Keratinocyte (primary cell): ENCODE measurements at regions not wholly inside any gene's neighbourhood (a gene's known extent, or its start where the extent isn't known, plus 50 kb on each side); places are given as distances from the start of the nearest gene placed in this dataset.

ENCODE experiments used
- EZH2 ChIP-seq: IDR thresholded peaks from one replicate; pipeline ENCODE4 v1.6.1; 2012; ENCODE audit warnings: inconsistent platforms, mild to moderate bottlenecking, low read length, moderate library complexity
- TF ChIP-seq, protein P1 (sequence below), 3 experiments: IDR thresholded peaks in 1 of 3; conservative IDR thresholded peaks in 1 of 3; optimal IDR thresholded peaks in 1 of 3; 2 replicates in 2 of 3; 3 replicates in 1 of 3; pipeline versions ENCODE3 to v1.5.1; 2011; ENCODE audit warnings: low read length in 3 of 3, mild to moderate bottlenecking in 3 of 3, moderate library complexity in 2 of 3, control low read depth in 1 of 3, inconsistent platforms in 1 of 3; ENCODE audit not compliant: insufficient read depth in 2 of 3; ENCODE audit errors: extremely low read depth in 1 of 3

DNA sequence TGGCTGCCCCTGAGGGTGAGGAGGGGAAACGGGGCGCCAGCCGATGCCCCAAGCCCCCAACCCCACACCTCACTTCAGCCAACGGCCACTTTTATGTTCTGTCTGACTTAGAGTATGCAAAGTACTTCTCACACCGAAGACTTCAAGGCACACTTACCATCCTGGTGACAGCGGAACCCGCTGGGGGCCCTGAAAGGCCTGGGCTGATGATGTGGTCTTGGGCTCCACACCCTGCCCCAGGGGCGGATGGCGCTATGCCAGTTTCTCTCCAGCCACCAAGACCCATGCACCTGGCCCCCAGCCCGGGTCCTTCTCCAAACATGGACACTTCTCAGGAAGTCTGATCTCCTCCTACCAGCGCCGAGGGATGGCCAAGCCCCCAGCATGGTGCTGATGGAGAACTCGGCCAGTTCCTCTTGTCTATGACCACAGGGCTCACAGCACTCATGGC lies 175.4 kb downstream of the CTTN start:
- TF ChIP-seq EZH2: no peak
- TF ChIP-seq, protein P1, sequence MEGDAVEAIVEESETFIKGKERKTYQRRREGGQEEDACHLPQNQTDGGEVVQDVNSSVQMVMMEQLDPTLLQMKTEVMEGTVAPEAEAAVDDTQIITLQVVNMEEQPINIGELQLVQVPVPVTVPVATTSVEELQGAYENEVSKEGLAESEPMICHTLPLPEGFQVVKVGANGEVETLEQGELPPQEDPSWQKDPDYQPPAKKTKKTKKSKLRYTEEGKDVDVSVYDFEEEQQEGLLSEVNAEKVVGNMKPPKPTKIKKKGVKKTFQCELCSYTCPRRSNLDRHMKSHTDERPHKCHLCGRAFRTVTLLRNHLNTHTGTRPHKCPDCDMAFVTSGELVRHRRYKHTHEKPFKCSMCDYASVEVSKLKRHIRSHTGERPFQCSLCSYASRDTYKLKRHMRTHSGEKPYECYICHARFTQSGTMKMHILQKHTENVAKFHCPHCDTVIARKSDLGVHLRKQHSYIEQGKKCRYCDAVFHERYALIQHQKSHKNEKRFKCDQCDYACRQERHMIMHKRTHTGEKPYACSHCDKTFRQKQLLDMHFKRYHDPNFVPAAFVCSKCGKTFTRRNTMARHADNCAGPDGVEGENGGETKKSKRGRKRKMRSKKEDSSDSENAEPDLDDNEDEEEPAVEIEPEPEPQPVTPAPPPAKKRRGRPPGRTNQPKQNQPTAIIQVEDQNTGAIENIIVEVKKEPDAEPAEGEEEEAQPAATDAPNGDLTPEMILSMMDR (optimal IDR thresholded peaks at IDR 0.05 in 1 of 3, IDR thresholded peaks at IDR 0.05 in 1 of 3, conservative IDR thresholded peaks at IDR 0.05 in 1 of 3; ENCODE audit: extremely low read depth in 1 of 3, insufficient read depth in 2 of 3, low read length in 3 of 3): no peak
